ENCODE measurements at regions not wholly inside any gene's neighbourhood (a gene's known extent, or its start where the extent isn't known, plus 50 kb on each side); places are given as distances from the start of the nearest gene placed in this dataset.

GRCh38 chr14:35989736-35990135, 163.6 kb downstream of the BRMS1L start:
- TF ChIP-seq CTCF (IDR thresholded peaks at IDR 0.05; ENCODE audit: low read depth, low read length, missing input control) (no peak), MAX (IDR thresholded peaks at IDR 0.05) (no peak), TAF1 (conservative IDR thresholded peaks at IDR 0.05) (no peak), EGR1 (IDR thresholded peaks at IDR 0.05; ENCODE audit: low read depth in 2 of 2) (no peak), FOXA2 (IDR thresholded peaks at IDR 0.05) (no peak), SP1 (IDR thresholded peaks at IDR 0.05) (no peak), FOXA1 (IDR thresholded peaks at IDR 0.05) (no peak), RAD21 (IDR thresholded peaks at IDR 0.05) (no peak), YY1 (IDR thresholded peaks at IDR 0.05) (no peak)
